Right hindlimb (tissue), 1 donor: ENCODE measurements at regions not wholly inside any gene's neighbourhood (a gene's known extent, or its start where the extent isn't known, plus 50 kb on each side); places are given as distances from the start of the nearest gene placed in this dataset.

ENCODE experiments used
- DNase-seq: peaks from one replicate; pipeline ENCODE4 v3.0.0-alpha.2; 2018

DNA sequence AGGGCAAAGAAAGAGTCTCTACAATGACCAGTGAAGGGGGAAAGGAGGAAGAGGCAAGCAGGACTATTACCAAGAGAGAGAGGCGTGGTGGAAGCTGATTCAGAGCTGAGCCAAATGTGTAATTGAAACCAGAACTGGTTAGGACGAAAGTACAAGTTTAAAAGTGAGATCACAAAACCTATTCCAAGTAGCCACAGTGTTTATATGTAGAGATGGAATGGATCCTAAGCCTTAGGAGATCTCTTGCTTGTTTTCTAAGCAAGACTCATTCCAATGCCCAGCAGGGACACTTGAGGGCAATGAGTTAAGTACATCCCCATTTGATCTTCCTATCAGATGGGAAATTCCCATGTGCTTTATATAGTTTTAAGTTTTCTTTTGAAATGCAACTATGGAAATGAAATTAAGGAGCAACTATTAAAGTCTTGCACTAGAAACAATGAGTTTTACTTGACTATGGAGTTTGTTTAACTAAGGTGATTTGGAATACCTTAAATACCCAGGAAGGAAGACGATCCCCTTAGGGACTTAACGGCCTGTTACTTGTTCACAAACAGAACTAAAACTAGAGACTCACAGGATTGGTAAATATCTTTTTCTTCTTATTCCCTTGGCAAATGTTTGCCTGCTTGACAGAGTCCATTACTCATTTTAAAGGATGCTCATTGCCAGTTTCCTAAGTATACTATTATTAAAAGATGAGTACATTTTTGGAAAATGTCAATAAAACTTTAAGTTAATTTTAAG, 51.1 kb upstream of the SNX2 start:
- peak; percentile 34 for DNase-seq
